H1 (cell line): ENCODE measurements at regions not wholly inside any gene's neighbourhood (a gene's known extent, or its start where the extent isn't known, plus 50 kb on each side); places are given as distances from the start of the nearest gene placed in this dataset.

Experiments
- CTCF ChIA-PET: fragments of 300-600 bp; sonication (Branson Sonifier 250); formaldehyde crosslinking; loops from one replicate; lab custom pipeline; 2021; ENCODE audit not compliant: partially characterized antibody; lab: Charles Lee
- POLR2A ChIA-PET: fragments of 300-600 bp; sonication (Branson Sonifier 250); formaldehyde crosslinking; loops from one replicate; lab custom pipeline; 2021; ENCODE audit warnings: inconsistent platforms; ENCODE audit not compliant: partially characterized antibody; lab: Charles Lee
- DNase-seq, 2 experiments: peaks; one replicate each; pipeline versions ENCODE4 v3.0.0 to v3.0.0-alpha.2; 2010 to 2022; ENCODE audit warnings: low spot score in 2 of 2, low read depth in 1 of 2, mixed read lengths in 1 of 2
- FAIRE-seq: peaks from 2 replicates; lab custom pipeline; 2011; peaks lifted over from hg19 to GRCh38; lab: Jason Lieb, UNC
- H2AFZ ChIP-seq: 2 replicates; pipeline ENCODE4 v1.8.1; 2012; ENCODE audit warnings: low read length, inconsistent platforms
- H2AK5ac ChIP-seq: 2 replicates; pipeline ENCODE4 v1.6.1; 2013; ENCODE audit warnings: low read depth, low read length
- H2BK120ac ChIP-seq: replicated peaks from 2 replicates; pipeline ENCODE3; 2013; ENCODE audit warnings: low read depth, low read length, inconsistent platforms
- H2BK12ac ChIP-seq: 2 replicates; pipeline ENCODE4 v1.6.1; 2013; ENCODE audit warnings: low read depth, low read length
- H2BK15ac ChIP-seq: 2 replicates; pipeline ENCODE4 v1.6.1; 2013; ENCODE audit warnings: low read length
- H2BK20ac ChIP-seq: 2 replicates; pipeline ENCODE4 v1.6.1; 2013; ENCODE audit warnings: low read length
- H2BK5ac ChIP-seq: 2 replicates; pipeline ENCODE4 v1.6.1; 2013; ENCODE audit warnings: low read depth, low read length
- H3K14ac ChIP-seq: 2 replicates; pipeline ENCODE4 v1.6.1; 2013; ENCODE audit warnings: inconsistent platforms; ENCODE audit not compliant: insufficient read length
- H3K18ac ChIP-seq: 2 replicates; pipeline ENCODE4 v1.6.1; 2013; ENCODE audit warnings: low read length; ENCODE audit errors: extremely low read depth
- H3K23ac ChIP-seq: 2 replicates; pipeline ENCODE4 v1.6.1; 2013; ENCODE audit warnings: inconsistent platforms; ENCODE audit not compliant: insufficient read length
- H3K23me2 ChIP-seq: 2 replicates; pipeline ENCODE4 v1.6.1; 2013; ENCODE audit warnings: low read depth, low read length
- H3K27ac ChIP-seq: 2 replicates; pipeline ENCODE4 v1.6.1; 2011; ENCODE audit warnings: low read depth, low read length, inconsistent platforms
- H3K27me3 ChIP-seq, 4 experiments: replicated peaks in 1 of 4; 1 replicate in 1 of 4; 2 replicates in 3 of 4; pipeline versions ENCODE4 v1.6.1 to v1.8.1; 2011 to 2013; ENCODE audit warnings: low read length in 3 of 4, mild to moderate bottlenecking in 3 of 4, inconsistent platforms in 2 of 4, mixed read lengths in 2 of 4, moderate library complexity in 1 of 4; ENCODE audit not compliant: control insufficient read depth in 3 of 4, insufficient read depth in 3 of 4; ENCODE audit errors: extremely low read depth in 1 of 4
- H3K36me3 ChIP-seq, 4 experiments: 2 replicates each; pipeline versions ENCODE4 v1.6.1 to v1.8.1; 2011 to 2013; ENCODE audit warnings: mild to moderate bottlenecking in 4 of 4, low read length in 3 of 4, moderate library complexity in 2 of 4, control low read depth in 1 of 4, inconsistent platforms in 1 of 4; ENCODE audit not compliant: insufficient read depth in 4 of 4, control insufficient read depth in 2 of 4
- H3K4ac ChIP-seq: replicated peaks from 2 replicates; pipeline ENCODE3; 2013; ENCODE audit warnings: low read length, low read depth, mixed read lengths, inconsistent platforms; ENCODE audit not compliant: insufficient read length
- H3K4me1 ChIP-seq, 4 experiments: replicated peaks in 1 of 4; 1 replicate in 1 of 4; 2 replicates in 3 of 4; pipeline versions ENCODE4 v1.6.1 to v1.8.1; 2011 to 2013; ENCODE audit warnings: low read length in 3 of 4, inconsistent platforms in 2 of 4, mixed read lengths in 1 of 4; ENCODE audit not compliant: insufficient read depth in 4 of 4, control insufficient read depth in 3 of 4
- H3K4me2 ChIP-seq, 2 experiments: 2 replicates each; pipeline versions ENCODE4 v1.6.1 to v1.8.1; 2011 to 2013; ENCODE audit warnings: low read depth in 2 of 2, low read length in 2 of 2, control low read depth in 1 of 2, inconsistent platforms in 1 of 2, mild to moderate bottlenecking in 1 of 2; ENCODE audit not compliant: insufficient read depth in 1 of 2
- H3K4me3 ChIP-seq, 4 experiments: fragments of 200-600, 300-600 bp in 1 of 4; sonication (generic), shearing (Covaris generic), sonication (Bioruptor Twin) in 1 of 4; 2 replicates each; pipeline versions ENCODE4 v1.5.1 to v1.8.1; 2011 to 2016; ENCODE audit warnings: low read length in 4 of 4, low read depth in 3 of 4, control low read depth in 2 of 4, inconsistent platforms in 2 of 4, mild to moderate bottlenecking in 2 of 4, mixed read lengths in 1 of 4, moderate library complexity in 1 of 4; ENCODE audit not compliant: insufficient read depth in 2 of 4; ENCODE audit errors: extremely low read depth in 1 of 4
- H3K56ac ChIP-seq: replicated peaks from 2 replicates; pipeline ENCODE3; 2013; ENCODE audit warnings: low read depth, mild to moderate bottlenecking, mixed read lengths, low read length, inconsistent platforms; ENCODE audit not compliant: insufficient read length
- H3K79me1 ChIP-seq: 2 replicates; pipeline ENCODE4 v1.6.1; 2013; ENCODE audit warnings: low read depth, low read length, control low read depth
- H3K79me2 ChIP-seq, 2 experiments: 2 replicates each; pipeline versions ENCODE4 v1.6.1 to v1.8.1; 2012 to 2013; ENCODE audit warnings: low read length in 2 of 2, mild to moderate bottlenecking in 2 of 2, inconsistent platforms in 1 of 2; ENCODE audit not compliant: insufficient read depth in 2 of 2, control insufficient read depth in 1 of 2
- H3K9ac ChIP-seq, 4 experiments: replicated peaks in 1 of 4; 1 replicate in 1 of 4; 2 replicates in 3 of 4; pipeline versions ENCODE4 v1.6.1 to v1.8.1; 2011 to 2013; ENCODE audit warnings: low read depth in 3 of 4, low read length in 3 of 4, control low read depth in 2 of 4, mild to moderate bottlenecking in 2 of 4, moderate library complexity in 2 of 4, inconsistent platforms in 1 of 4; ENCODE audit errors: extremely low read depth in 1 of 4
- H3K9me3 ChIP-seq, 2 experiments: 2 replicates each; pipeline versions ENCODE4 v1.6.1 to v1.8.1; 2012 to 2013; ENCODE audit warnings: mild to moderate bottlenecking in 2 of 2, moderate library complexity in 2 of 2, control low read depth in 1 of 2, inconsistent platforms in 1 of 2, low read depth in 1 of 2, low read length in 1 of 2, mixed read lengths in 1 of 2; ENCODE audit not compliant: insufficient read depth in 2 of 2
- H4K20me1 ChIP-seq, 2 experiments: replicated peaks in 1 of 2; 2 replicates each; pipeline versions ENCODE3 to v1.8.1; 2011 to 2013; ENCODE audit warnings: inconsistent platforms in 2 of 2, low read length in 2 of 2, mild to moderate bottlenecking in 1 of 2; ENCODE audit not compliant: insufficient read depth in 2 of 2, control insufficient read depth in 1 of 2
- H4K5ac ChIP-seq: 2 replicates; pipeline ENCODE4 v1.6.1; 2013; ENCODE audit warnings: low read length, low read depth, mixed read lengths, inconsistent platforms; ENCODE audit not compliant: insufficient read length
- H4K8ac ChIP-seq: 2 replicates; pipeline ENCODE4 v1.8.0; 2013; ENCODE audit warnings: mild to moderate bottlenecking, moderate library complexity, low read length, inconsistent platforms; ENCODE audit not compliant: insufficient read depth; ENCODE audit errors: extremely low read depth
- H4K91ac ChIP-seq: replicated peaks from 2 replicates; pipeline ENCODE3; 2013; ENCODE audit warnings: low read length, mixed read lengths, inconsistent platforms; ENCODE audit not compliant: insufficient read length
- BACH1 ChIP-seq: IDR thresholded peaks from 2 replicates; pipeline ENCODE4 v1.6.1; 2012; ENCODE audit warnings: low read length, improper control_type of control experiment
- BRCA1 ChIP-seq: IDR thresholded peaks from 2 replicates; pipeline ENCODE4 v1.6.1; 2012; ENCODE audit warnings: low read depth, low read length, improper control_type of control experiment
- CEBPB ChIP-seq: IDR thresholded peaks from 2 replicates; pipeline ENCODE4 v1.6.1; 2012; ENCODE audit warnings: low read depth, low read length
- EZH2 ChIP-seq: fragments of 200-600 bp; sonication (generic); IDR thresholded peaks from 2 replicates; pipeline ENCODE4 v1.7.1; 2012; ENCODE audit warnings: low read depth, mild to moderate bottlenecking, moderate library complexity, low read length, inconsistent platforms; ENCODE audit not compliant: severe bottlenecking
- GABPA ChIP-seq: IDR thresholded peaks from 2 replicates; pipeline ENCODE4 v1.6.1; 2011; ENCODE audit warnings: mild to moderate bottlenecking, low read length, moderate library complexity, borderline replicate concordance; ENCODE audit not compliant: insufficient read depth
- JUND ChIP-seq: IDR thresholded peaks from 2 replicates; pipeline ENCODE4 v1.6.1; 2011; ENCODE audit warnings: mild to moderate bottlenecking, improper control_type of control experiment, low read length
- KDM1A ChIP-seq: fragments of 200-600, 300-600 bp; sonication (generic); IDR thresholded peaks from 2 replicates; pipeline ENCODE4 v1.7.1; 2016; ENCODE audit warnings: mild to moderate bottlenecking, low read length, borderline replicate concordance
- KDM4A ChIP-seq: IDR thresholded peaks from one replicate; pipeline ENCODE4 v1.7.1; 2012; ENCODE audit warnings: low read depth, mild to moderate bottlenecking, moderate library complexity, low read length, inconsistent platforms; ENCODE audit not compliant: severe bottlenecking
- NRF1 ChIP-seq: IDR thresholded peaks from 2 replicates; pipeline ENCODE4 v1.6.1; 2011; ENCODE audit warnings: mild to moderate bottlenecking, low read depth, low read length, improper control_type of control experiment
- POLR2AphosphoS5 ChIP-seq: IDR thresholded peaks from 2 replicates; pipeline ENCODE4 v1.6.1; 2011; ENCODE audit warnings: low read depth, low read length
- RNF2 ChIP-seq: fragments of 200-900, 300-1000 bp; sonication (generic); IDR thresholded peaks from 2 replicates; pipeline ENCODE4 v1.7.1; 2016; ENCODE audit warnings: borderline replicate concordance, low read depth, mild to moderate bottlenecking, antibody characterized with exemption, low read length; ENCODE audit not compliant: poor library complexity, severe bottlenecking; ENCODE audit errors: missing control alignments
- SAP30 ChIP-seq: fragments of 300-600 bp; sonication (generic); IDR thresholded peaks from 2 replicates; pipeline ENCODE4 v1.7.1; 2012; ENCODE audit warnings: low read length, moderate library complexity, mild to moderate bottlenecking, inconsistent platforms; ENCODE audit not compliant: insufficient read depth, insufficient replicate concordance
- SIN3A ChIP-seq, 2 experiments: IDR thresholded peaks in 1 of 2; conservative IDR thresholded peaks in 1 of 2; 2 replicates each; pipeline ENCODE4 v1.6.1; 2011 to 2012; ENCODE audit warnings: low read length in 2 of 2, improper control_type of control experiment in 1 of 2, low read depth in 1 of 2, mild to moderate bottlenecking in 1 of 2
- SP1 ChIP-seq: IDR thresholded peaks from 2 replicates; pipeline ENCODE4 v1.6.1; 2011; ENCODE audit warnings: low read depth, low read length
- ZNF274 ChIP-seq: IDR thresholded peaks from 2 replicates; pipeline ENCODE4 v1.7.0; 2012; ENCODE audit warnings: low read length, borderline replicate concordance; ENCODE audit errors: extremely low read depth
- WGBS, 2 experiments: shearing (Covaris generic) in 1 of 2; methylation state at CpG; one replicate each; pipeline versions ENCODE4 v1.1.6 to v1.1.7; 2013 to 2015; ENCODE audit warnings: low lambda C conversion rate in 2 of 2, mixed read lengths in 2 of 2, inconsistent platforms in 1 of 2, low coverage in 1 of 2, missing lambda C conversion rate in 1 of 2; ENCODE audit not compliant: insufficient replicate concordance in 2 of 2, insufficient coverage in 1 of 2, insufficient read length in 1 of 2; ENCODE audit errors: extremely low coverage in 1 of 2, missing lambda C conversion rate in 1 of 2; 5-methylcytosine and 5-hydroxymethylcytosine counted together

DNA sequence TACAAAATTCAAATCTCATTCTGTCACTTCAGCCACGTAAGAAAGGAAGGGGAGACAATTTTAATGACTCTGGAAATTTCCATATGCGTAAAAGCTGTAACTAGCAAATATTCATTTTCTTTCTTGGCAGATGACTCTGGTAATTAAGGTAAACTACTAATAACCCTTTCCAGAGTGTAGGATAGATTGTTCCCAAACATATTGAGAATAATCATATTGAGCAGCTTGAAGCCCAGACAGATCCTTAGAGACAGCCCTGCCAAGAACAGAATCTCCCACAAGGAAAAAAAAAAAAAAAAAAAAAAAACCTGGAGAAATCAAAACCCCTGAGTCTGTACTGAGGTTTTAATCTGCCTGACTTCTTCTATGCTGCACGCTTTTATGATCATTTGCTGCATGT is 163.6 kb upstream of the TMPO start:
- H4K20me1 ChIP-seq = no peaks in the 10 kb centered on the region
- CTCF ChIA-PET = interaction anchor here (1.1 kb wide), 1 partner anchor 23 kb away, joined by 3 read pairs; no protein-coding TSS in a partner anchor
- no peaks in the 10 kb centered on the region for H3K36me3 ChIP-seq
- H3K4ac ChIP-seq = no peak overlapping the region
- H3K23ac ChIP-seq = no peak overlapping the region
- POLR2A ChIA-PET = interaction anchor here (0.6 to 0.9 kb wide), 3 partner anchors 21 to 143 kb away, joined by 3 read pairs; no protein-coding TSS in a partner anchor
- H3K79me1 ChIP-seq = no peaks in the 10 kb centered on the region
- no peak overlapping the region for H4K91ac ChIP-seq
- no peak overlapping the region for H4K8ac ChIP-seq
- DNase-seq = no peak
- no peak overlapping the region for H4K5ac ChIP-seq
- no peaks in the 10 kb centered on the region for H3K79me2 ChIP-seq
- H2BK12ac ChIP-seq = no peak overlapping the region
- H3K27ac ChIP-seq = no peak overlapping the region
- H3K9ac ChIP-seq = no peak overlapping the region
- H2BK15ac ChIP-seq = no peak overlapping the region
- H3K4me1 ChIP-seq = no peaks in the 10 kb centered on the region
- no peak overlapping the region for H2AK5ac ChIP-seq
- no peak overlapping the region for H2BK120ac ChIP-seq
- no peaks in the 10 kb centered on the region for H3K27me3 ChIP-seq
- no peak overlapping the region for H3K4me2 ChIP-seq
- H2AFZ ChIP-seq = no peak overlapping the region
- TF ChIP-seq GABPA (no peak), KDM1A (no peak), RNF2 (no peak), BRCA1 (no peak), ZNF274 (no peak), CEBPB (no peak), POLR2AphosphoS5 (no peak), EZH2 (no peak), JUND (no peak), SAP30 (no peak), NRF1 (no peak), KDM4A (no peak), BACH1 (no peak), SIN3A (conservative IDR thresholded peaks at IDR 0.05 in 1 of 2, IDR thresholded peaks at IDR 0.05 in 1 of 2; ENCODE audit: low read depth in 1 of 2, low read length in 2 of 2) (no peak), SP1 (no peak)
- H3K14ac ChIP-seq = no peak overlapping the region
- H3K4me3 ChIP-seq = no peak overlapping the region
- H2BK5ac ChIP-seq = no peak overlapping the region
- H3K18ac ChIP-seq = no peak overlapping the region
- H2BK20ac ChIP-seq = no peak overlapping the region
- no peaks in the 10 kb centered on the region for H3K9me3 ChIP-seq
- H3K23me2 ChIP-seq = no peaks in the 10 kb centered on the region
- H3K56ac ChIP-seq = no peak overlapping the region
- 87% methylated on average over 3 of the region's 3 CpGs; no CpG with 5 or more reads in 1 of the 2 experiments for WGBS, 2 experiments
- no peak for FAIRE-seq
